HuH-7.5 (cell line): ENCODE measurements at regions not wholly inside any gene's neighbourhood (a gene's known extent, or its start where the extent isn't known, plus 50 kb on each side); places are given as distances from the start of the nearest gene placed in this dataset.
"Not testable (repeated sequence)": the region's sequence is repeated elsewhere in the genome, so short reads cannot be mapped to it uniquely, and the experiment has no call there.

Experiments
- DNase-seq: peaks from one replicate; pipeline ENCODE4 v3.0.0; 2011; ENCODE audit warnings: low spot score

- no peak for DNase-seq
These were observed 1156.7 kb downstream of the GATA3 start for GRCh38 chr10:9211228-9211627.

- no peak for DNase-seq
These were observed 1160.1 kb downstream of the GATA3 start for GRCh38 chr10:9214618-9215017.

- DNase-seq, result no peak
These were observed 1160.6 kb downstream of the GATA3 start for GRCh38 chr10:9215121-9215520.

GRCh38 chr10:9219860-9220259, 1165.4 kb downstream of the GATA3 start:
- DNase-seq, result no peak

GRCh38 chr10:9222917-9223316, 1168.4 kb downstream of the GATA3 start:
- no peak for DNase-seq

- DNase-seq, result no peak
These were observed 1173.3 kb downstream of the GATA3 start for GRCh38 chr10:9227679-9228365.

- DNase-seq, result no peak
These were observed 1174.3 kb downstream of the GATA3 start for GRCh38 chr10:9228771-9229170.

GRCh38 chr10:9229702-9230244, 1175.3 kb downstream of the GATA3 start:
- no peak for DNase-seq

GRCh38 chr10:9230625-9231024, 1176.1 kb downstream of the GATA3 start:
- DNase-seq, result no peak

GRCh38 chr10:9234191-9234590, 1179.7 kb downstream of the GATA3 start:
- no peak for DNase-seq

- DNase-seq, result no peak
These were observed 1183.6 kb downstream of the GATA3 start for GRCh38 chr10:9238041-9238440.

GRCh38 chr10:9239298-9239697, 1184.8 kb downstream of the GATA3 start:
- DNase-seq, result no peak

- no peak for DNase-seq
These were observed 1189.5 kb downstream of the GATA3 start for GRCh38 chr10:9243941-9244411.

- DNase-seq, result no peak
These were observed 1190.4 kb downstream of the GATA3 start for GRCh38 chr10:9244864-9245263.

GRCh38 chr10:9253121-9253520, 1198.6 kb downstream of the GATA3 start:
- DNase-seq, result no peak

GRCh38 chr10:9254353-9254752, 1199.9 kb downstream of the GATA3 start:
- DNase-seq, result no peak

GRCh38 chr10:9260690-9261089, 1206.2 kb downstream of the GATA3 start:
- DNase-seq, result no peak

- no peak for DNase-seq
These were observed 1208.3 kb downstream of the GATA3 start for GRCh38 chr10:9262770-9263169.

GRCh38 chr10:9268176-9268575, 1213.7 kb downstream of the GATA3 start:
- DNase-seq, result no peak

- not testable (repeated sequence) for DNase-seq
These were observed 1218.8 kb downstream of the GATA3 start for GRCh38 chr10:9273126-9273833.

- no peak for DNase-seq
These were observed 1219.8 kb downstream of the GATA3 start for GRCh38 chr10:9274206-9274755.

GRCh38 chr10:9275861-9276260, 1221.4 kb downstream of the GATA3 start:
- DNase-seq, result no peak

GRCh38 chr10:9285690-9286089, 1231.2 kb downstream of the GATA3 start:
- no peak for DNase-seq
